GM18517 (cell line): ENCODE measurements at regions not wholly inside any gene's neighbourhood (a gene's known extent, or its start where the extent isn't known, plus 50 kb on each side); places are given as distances from the start of the nearest gene placed in this dataset.
A peak's percentile ranks its signal among the peaks of the same experiment; 100 is the strongest.

Experiments
- ATAC-seq: cut with Tn5 transposase; IDR thresholded peaks from one replicate; pipeline ENCODE4 v1.9.1; 2021; ENCODE audit warnings: mild to moderate bottlenecking, moderate library complexity; ENCODE audit not compliant: unreplicated experiment

DNA sequence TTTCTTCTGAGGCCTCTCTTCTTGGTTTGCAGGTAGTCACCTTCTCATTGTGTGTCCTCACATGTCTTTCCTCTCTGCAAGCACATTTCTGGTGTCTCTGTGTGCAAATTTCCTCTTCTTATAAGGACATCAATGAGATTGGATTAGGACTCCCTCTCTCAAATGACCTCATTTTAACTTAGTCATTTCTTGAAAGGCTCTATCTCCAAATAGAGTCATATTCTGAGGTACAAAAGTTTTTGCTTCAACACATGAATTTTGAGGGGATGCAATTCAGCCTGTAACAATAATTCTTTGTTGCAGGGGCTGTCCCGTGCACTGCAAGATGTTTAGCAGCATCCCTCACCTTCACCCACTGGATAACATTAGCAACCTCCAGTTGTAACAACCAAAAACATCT lies 115.0 kb upstream of the DCBLD2 start:
- ATAC-seq = no peak

DNA sequence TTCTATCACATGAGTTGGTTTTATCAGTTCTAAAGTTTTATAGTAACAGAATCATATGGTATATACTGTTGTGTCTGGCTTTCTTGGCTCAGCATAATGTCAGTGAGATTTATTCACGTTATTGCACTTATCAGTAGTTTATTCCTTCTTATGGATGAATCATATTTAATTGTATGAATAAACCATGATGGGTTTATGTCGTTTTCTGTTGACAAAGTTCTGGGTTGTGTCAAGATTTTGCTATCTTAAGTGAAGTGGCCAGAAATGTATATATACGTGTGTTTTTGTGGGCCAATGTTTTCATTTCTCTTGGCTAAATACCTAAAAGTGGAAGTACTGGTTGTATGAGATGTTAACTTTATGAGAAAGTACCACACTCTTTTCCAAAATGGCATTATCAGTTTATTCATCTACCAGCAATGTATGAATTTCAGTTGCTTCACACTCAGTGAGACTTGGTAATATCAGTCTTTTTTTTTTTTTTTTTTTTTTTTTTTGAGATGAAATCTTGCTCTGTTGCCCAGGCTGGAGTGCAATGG lies 112.4 kb upstream of the DCBLD2 start:
- ATAC-seq = no peak

DNA sequence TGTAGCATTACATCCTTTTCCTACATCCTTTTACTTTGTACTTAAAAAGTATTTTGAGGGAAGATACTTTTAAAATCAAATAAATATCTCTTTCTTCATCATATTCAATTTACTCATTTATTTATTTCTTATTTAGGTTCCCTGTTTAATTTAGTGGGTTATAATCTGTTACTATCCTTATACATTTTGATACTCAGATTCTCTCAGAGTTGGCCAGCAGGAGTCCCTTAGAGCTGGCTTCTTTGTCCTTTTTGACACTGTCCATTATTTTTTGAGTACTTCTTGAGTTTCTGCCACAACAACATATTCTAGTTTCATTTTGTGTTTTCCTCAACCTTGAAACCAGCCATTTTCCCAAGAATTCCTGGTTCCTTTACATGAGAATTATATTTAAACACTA lies 111.6 kb upstream of the DCBLD2 start:
- ATAC-seq = no peak

DNA sequence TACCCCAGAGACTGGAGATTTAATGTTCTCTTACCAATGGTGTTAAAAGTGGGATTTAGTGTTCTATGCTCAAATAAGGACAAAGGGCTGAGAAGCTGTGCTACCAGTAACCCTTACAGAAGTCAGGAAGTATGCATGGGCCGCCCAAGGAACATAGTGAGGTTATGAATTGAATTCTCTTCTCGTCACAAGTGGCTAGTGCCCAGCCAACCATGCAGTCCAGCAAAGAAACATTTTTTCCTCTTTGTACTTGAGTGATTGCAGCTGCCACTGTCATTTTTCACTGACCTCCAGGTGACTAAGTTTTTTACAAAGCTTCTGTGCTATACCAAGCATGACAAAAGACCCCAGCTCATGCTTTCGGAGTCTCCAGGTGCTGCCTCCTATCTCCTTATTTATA lies 110.6 kb upstream of the DCBLD2 start:
- peak; percentile 87 for ATAC-seq

DNA sequence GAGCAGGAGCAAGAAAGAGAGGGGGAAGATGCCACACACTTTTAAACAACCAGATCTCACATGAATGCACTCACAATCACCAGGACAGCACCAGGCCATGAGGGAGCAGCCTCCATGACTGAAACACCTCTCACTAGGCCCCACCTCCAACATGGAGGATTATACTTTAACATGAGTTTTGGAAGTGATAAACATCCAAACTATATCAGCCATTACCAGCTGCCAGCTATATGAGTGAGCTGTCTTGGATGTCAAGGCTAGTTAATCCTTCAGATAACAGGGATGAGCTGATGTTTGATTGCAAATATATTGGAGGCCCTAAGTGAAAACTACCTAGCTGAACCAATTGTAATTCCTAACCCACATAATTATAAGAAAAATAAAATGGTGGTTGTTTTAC lies 108.4 kb upstream of the DCBLD2 start:
- no peak for ATAC-seq

DNA sequence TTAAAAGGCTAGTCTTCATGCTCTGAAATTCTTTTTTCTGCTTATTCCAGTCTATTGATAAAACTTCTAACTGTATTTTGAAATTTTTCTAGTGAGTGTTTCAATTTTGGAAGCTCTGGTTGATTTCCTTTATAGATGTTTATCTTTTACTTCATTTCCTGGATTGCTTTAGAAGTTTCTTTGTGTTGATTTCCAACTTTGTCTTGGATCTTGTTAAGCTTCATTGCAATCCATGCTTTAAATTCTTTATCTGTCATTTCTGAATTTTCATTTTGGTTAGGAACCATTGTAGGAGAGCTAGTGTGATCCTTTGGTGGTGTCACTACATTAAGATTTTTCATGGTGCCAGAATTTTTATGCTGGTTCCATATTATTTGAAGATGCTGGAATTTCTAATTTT lies 105.2 kb upstream of the DCBLD2 start:
- no peak for ATAC-seq

DNA sequence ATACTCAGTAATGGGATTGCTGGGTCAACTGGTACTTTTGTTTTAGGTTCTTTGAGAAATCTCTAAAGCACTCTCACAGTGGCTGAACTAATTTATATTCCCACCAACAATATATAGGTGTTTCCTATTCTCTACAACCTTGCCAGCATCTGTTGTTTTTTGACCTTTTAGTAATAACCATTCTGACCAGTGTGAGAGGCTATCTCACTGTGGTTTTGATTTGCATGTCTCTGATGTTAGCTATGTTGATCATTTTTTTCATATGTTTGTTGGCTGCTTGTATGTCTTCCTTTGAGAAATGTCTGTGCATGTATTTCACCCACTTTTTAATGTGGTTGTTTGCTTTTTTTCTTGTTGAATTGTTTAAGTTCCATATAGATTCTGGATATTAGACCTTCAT lies 98.2 kb upstream of the DCBLD2 start:
- ATAC-seq = no peak

DNA sequence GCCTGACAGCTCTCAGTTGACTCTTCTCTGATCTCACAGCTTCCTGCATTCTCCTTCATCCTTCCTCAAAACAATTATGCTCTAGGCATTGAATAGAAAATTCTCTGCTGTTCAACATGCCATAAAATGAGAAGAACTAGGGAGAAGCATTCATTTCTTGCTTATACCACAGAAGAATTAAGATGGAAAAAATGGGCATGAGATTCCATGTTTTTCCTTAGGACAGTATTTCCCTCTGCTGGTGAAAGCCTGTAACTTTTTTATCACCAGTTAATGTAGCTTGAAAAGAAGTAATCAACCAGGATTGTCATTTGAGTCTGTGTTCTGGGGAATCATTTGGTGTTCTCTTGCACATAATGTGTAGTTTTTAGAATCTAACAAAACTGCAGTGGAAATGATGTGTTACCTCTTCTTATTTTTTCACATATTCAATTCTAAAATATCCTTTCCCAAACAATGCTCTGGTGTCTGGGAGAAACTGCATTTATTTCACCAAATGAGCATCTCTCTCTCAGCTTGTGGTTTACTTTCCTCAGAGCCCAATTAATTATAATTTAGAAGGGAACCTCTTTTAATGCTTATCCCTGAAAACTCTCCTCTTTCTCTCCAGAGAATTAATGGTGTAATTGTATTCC lies 92.8 kb upstream of the DCBLD2 start:
- no peak for ATAC-seq

DNA sequence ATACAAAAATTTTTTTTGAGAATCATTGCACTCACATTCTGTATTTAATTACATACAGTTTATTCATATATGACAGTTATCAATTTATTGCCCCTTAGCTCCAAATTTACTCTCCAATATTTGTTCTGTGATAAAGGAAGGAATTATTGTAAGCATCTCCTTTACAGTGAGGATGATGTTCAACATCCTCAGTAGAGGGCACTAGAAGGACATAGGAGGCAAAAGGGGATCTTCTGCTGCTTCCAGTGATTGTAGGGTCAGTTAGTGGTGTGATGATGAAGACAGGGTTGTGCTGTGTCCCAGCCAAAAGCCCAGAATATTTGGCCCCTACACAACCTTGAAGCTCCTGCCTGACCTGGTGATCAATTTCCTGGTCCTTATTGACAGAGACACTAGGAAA lies 89.9 kb upstream of the DCBLD2 start:
- ATAC-seq = no peak

DNA sequence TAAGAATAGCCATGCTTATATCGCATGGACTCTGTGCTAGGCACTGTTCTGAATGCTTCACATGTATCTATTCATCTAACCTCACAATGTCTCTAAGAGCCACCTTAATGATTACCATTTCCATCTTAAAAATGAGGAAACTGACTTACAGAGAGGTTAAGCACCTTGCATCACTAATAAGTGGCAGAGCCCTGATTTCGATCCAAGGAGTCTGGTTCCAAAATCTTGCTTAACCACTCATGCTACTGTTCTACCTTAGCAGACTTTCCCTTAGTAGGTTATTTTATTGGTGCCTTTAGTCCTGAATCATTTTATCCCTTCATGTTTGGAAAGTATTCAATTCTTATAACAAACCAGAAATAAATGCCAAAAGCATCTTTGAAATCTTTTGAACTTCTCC lies 89.2 kb upstream of the DCBLD2 start:
- no peak for ATAC-seq

DNA sequence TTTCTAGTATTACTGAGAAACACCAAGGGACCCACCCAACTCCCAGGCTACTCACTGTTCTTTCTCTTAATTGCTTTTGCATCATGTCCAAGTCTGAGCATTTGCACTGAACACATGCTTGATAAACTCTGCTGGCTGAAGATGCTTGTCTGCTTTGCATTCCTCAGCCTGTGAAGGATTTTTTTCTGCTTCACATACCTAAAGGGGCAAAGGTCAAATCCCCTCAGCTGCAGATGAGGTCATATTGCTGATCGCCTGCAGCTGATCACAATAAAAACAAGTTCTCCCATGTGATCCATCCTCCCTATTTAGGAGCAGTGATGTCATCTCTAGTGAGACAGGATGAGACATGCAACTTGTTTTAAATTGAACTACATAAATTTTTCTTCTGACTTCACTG lies 84.6 kb upstream of the DCBLD2 start:
- no peak for ATAC-seq

DNA sequence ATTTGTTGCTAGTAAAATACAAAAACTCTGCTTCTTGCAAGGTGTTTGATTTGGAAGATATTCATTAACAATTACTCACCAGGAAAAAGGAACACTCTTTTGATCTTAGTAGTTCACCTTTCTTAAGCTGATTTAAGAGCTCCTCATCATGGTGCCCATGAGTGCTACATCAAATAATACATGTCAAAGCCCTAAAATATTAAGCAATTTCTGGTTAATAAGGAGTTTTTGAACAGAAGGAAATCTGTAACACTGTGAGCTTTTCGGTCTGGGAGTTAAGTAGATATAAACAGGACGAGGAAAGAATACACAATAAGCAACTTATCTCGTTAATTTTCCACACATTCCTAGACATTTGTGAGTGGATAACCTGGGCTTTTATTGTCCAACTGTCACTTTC lies 83.9 kb upstream of the DCBLD2 start:
- no peak for ATAC-seq

DNA sequence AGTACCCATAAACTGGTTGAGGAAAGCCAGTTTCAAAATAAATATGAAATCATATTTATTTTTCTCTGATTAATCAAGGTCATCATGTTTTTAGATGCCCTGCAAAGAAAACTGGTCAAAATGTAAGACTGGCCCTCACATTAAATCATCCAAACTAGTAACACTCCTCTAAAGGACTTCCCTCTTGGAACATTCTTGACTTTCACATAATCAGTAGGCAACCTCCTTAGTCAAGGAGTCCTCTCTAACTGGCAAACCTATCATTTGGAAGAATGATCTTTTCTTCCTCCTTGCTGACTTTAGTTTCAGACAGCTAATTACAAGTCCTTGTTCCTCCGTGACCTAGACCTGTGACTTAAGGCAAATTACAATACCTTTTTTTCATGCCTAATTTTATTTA lies 82.5 kb upstream of the DCBLD2 start:
- no peak for ATAC-seq

DNA sequence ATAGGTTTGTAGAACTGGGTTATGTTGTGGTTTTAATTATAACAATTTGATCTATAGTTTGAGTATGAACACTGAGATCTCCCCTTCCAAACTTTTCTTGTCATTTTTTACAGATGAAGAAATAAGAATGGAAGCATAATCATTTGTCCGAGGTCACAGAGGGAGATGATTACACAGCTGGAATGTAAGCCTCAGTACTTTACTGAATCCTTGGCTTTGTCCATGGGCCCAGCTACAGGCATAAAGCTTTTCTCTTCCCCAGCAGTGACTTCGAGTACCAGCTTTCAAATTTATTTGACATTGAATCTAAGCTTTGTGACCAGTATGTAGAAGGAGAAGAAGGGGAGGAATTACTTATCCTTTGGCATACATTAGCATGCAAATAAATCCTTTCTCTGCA lies 80.9 kb upstream of the DCBLD2 start:
- no peak for ATAC-seq

DNA sequence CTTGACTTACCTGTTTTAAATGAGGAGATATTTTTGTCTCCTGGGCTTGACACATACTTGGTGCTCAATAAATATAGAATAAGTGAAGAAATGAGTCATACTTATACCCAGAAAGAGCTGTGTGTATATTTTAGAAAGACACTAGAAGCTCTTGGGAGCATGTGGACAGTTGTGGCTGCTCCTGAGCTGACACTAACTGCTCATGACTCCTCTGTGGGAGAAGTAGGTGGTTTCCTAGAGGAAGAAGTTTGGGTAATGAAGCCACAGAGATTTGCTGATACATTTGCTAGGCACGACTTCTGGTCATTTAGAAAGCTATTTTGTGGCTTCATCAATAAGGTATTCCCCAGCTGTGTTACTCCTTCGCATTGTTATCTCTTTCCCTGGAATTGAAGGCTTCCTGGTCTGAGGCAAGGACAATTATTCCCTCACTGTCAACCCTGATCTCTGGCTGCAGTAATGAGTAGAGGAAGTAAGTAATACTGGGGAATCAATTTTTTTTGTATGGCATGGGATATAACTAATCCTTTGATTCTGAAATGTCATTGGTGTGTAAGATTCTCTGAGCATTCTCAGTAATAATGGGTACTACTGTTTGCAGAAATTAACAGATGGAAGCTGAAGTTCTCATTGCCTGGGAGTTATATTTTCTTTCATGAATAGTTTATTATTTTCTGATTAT lies 79.6 kb upstream of the DCBLD2 start:
- peak; percentile 91 for ATAC-seq

DNA sequence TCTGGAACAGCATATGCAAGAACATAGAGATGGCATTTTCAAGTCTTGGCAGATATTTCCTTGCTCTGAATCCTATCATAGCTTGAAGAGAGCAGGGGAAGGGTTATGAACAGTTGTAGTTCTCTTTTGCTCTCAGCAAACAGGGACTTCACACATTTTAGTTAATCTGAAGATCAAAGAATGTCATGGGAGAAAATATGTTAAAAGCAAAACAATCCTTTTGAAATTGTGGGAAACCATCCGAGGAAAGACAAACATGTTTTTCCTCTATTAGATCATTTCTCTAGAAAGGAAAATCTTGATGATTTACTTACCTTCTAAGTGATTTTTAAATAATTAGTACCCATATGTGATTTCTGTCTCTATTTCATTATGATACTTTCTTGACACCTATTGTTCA lies 77.8 kb upstream of the DCBLD2 start:
- no peak for ATAC-seq

DNA sequence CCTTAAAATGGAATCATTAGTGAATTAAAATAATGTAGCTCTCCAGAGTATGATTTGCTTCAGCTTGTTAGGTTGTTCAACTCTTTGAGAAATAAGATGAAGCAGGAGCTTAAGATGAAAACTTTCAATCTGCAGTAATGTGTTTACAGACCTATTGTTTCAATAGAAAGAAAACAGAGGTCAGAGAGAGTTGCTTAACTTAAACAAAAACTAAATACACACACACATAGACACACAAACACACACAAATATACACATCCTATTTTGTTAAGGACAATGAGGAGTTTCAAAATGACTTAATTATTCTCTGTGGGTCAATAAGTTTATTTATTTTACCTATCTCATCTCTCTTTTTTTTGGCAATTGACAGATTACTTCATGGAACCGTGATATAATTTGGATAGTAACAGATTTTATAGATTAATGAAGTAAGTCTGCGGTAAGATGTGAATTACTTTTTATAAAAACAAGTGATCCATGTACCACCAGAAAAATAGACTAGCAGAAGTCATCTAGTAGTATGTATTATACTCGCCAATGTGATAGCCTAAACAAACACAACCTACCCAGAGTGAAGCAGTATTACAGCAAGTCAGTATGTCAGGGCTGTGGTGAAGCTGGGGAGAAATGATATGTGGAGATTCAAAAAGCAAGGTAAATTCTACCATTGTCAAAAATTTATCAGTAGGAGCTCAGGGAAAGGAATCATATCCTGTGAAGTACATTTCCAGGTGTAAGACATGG lies 76.7 kb upstream of the DCBLD2 start:
- ATAC-seq = no peak

DNA sequence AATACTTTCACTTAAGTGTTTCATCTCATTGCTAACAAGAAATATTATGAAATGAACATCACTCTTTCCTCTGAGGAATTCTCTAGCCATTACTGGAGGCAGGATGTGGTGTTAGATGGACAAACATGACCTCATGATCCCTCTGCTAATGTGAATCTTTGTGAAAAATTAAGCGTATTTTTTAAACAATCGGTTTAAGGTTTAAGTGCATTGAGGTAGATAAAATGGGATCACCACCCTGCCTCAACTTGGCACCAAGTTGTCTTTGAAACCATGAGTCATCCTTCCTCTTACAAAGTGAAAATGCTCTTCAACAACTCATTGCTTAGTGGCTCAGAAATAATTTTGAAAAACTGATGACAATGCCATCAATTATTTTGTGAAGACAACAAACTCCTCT lies 76.0 kb upstream of the DCBLD2 start:
- no peak for ATAC-seq

DNA sequence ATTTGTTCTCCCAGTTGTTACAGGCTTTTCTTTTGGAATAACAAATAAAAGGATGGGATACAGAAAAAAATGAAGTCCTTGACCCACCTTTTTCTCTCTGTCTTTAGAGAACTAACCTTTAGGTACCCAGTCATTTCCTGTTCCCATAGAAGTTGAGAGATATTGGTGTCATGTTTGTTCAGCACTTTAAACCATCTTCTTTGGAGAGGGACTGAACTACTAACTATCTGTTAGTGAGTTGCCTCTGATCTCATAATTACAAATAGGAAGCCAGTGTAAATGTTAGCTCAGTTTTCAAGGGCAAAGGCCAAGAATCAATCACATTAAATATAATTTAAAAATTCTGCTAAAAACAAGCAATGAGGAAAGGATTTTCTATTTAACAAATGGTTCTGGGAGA lies 72.9 kb upstream of the DCBLD2 start:
- no peak for ATAC-seq

DNA sequence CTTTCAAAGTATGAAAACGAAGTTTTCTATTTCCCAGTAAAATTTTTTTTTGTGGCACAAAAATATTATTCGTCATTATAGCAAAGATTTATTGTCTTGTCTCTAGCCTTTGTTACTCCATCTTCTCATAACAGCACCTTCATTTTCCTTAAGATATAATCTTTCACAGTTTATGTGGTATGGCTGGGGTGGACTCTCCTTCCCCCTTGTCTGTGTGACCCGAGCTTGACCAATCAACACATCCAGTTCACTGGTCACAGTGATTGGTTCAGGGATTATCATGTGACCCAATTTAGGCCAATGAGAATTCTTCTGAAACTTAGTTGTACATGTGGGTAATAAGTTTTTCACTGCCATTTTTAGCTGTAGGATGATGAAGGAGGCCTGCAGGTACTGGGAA lies 71.2 kb upstream of the DCBLD2 start:
- ATAC-seq = no peak

DNA sequence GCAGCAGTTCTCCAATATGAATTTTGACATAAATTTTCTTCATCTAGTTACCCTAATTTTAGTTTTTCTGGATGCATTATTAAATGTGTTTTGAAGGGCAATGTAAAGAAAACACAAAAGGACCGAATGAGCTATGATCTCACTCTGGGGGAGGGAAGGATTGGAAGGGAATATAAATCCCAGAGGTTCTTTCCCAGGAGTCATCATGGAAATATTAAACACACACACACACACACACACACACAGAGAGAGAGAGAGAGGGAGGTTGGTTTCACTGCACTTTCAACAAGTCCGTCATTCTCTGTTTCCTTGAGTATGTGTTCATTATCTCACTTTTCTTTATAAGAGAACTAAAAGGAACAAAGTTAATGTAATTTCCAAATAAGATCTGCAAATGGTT lies 70.7 kb upstream of the DCBLD2 start:
- no peak for ATAC-seq

DNA sequence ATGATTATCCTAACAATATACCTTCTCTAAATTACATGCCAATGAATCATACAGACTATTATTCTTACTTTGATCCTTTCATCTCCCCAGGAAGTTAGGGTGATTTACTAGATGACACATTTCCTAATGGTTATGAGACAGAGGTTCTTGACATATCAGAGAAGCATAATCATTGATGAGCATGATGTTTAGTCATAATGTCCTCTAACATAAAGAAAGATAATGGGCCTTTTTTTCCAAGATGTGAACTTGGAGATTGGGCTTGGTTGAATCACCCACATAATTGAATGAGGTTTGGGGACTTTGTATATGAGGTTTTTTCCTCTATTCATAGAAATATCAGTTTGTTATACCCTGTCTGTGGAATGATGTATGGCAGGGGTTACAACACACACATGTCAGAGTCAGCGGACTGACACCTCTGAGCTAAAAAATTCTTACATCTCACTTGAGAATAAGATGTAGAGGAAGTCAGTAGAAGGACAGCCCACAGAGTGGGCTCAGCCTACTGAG lies 69.7 kb upstream of the DCBLD2 start:
- no peak for ATAC-seq
